ENCODE measurements at regions not wholly inside any gene's neighbourhood (a gene's known extent, or its start where the extent isn't known, plus 50 kb on each side); places are given as distances from the start of the nearest gene placed in this dataset.

GRCh38 chr16:35149550-35149949 is 1690.1 kb downstream of the TP53TG3F start:
- TF ChIP-seq EZH2 (IDR thresholded peaks at IDR 0.05; ENCODE audit: borderline replicate concordance, insufficient read depth, low read depth, low read length, poor library complexity, severe bottlenecking) (no peak), CTCF (IDR thresholded peaks at IDR 0.05) (no peak)

Data from B cell (primary cell).